AG10803 (cell line): ENCODE measurements at regions not wholly inside any gene's neighbourhood (a gene's known extent, or its start where the extent isn't known, plus 50 kb on each side); places are given as distances from the start of the nearest gene placed in this dataset.
A peak's percentile ranks its signal among the peaks of the same experiment; 100 is the strongest.

ENCODE experiments used
- DNase-seq: peaks from one replicate; pipeline ENCODE4 v3.0.0; 2010; ENCODE audit warnings: low read depth
- H3K4me3 ChIP-seq: 2 replicates; pipeline ENCODE4 v1.5.1; 2011; ENCODE audit warnings: mild to moderate bottlenecking, low read length, control low read depth
- TF ChIP-seq, protein P1 (sequence below): conservative IDR thresholded peaks from 2 replicates; pipeline ENCODE4 v1.5.1; 2011; ENCODE audit warnings: mild to moderate bottlenecking, low read length, control low read depth, inconsistent platforms

- no peak for DNase-seq
- TF ChIP-seq, protein P1, sequence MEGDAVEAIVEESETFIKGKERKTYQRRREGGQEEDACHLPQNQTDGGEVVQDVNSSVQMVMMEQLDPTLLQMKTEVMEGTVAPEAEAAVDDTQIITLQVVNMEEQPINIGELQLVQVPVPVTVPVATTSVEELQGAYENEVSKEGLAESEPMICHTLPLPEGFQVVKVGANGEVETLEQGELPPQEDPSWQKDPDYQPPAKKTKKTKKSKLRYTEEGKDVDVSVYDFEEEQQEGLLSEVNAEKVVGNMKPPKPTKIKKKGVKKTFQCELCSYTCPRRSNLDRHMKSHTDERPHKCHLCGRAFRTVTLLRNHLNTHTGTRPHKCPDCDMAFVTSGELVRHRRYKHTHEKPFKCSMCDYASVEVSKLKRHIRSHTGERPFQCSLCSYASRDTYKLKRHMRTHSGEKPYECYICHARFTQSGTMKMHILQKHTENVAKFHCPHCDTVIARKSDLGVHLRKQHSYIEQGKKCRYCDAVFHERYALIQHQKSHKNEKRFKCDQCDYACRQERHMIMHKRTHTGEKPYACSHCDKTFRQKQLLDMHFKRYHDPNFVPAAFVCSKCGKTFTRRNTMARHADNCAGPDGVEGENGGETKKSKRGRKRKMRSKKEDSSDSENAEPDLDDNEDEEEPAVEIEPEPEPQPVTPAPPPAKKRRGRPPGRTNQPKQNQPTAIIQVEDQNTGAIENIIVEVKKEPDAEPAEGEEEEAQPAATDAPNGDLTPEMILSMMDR = no peak
- no peak overlapping the region for H3K4me3 ChIP-seq
These were observed 555.2 kb upstream of the MIR17HG start for GRCh38 chr13:90792335-90792734.

GRCh38 chr13:90793261-90793820, 554.1 kb upstream of the MIR17HG start:
- TF ChIP-seq, protein P1 = no peak
- peak; percentile 4 for DNase-seq

GRCh38 chr13:90796474-90796873, 551.0 kb upstream of the MIR17HG start:
- no peak overlapping the region for H3K4me3 ChIP-seq
- DNase-seq = no peak
- TF ChIP-seq, protein P1 = no peak

More at GRCh38 chr13:90793261-90793820, 554.1 kb upstream of the MIR17HG start:
- no peak overlapping the region for H3K4me3 ChIP-seq

- H3K4me3 ChIP-seq = no peak overlapping the region
- TF ChIP-seq, protein P1 = no peak
- DNase-seq = no peak
These were observed 550.2 kb upstream of the MIR17HG start for GRCh38 chr13:90797335-90797734.

GRCh38 chr13:90798381-90798780, 549.1 kb upstream of the MIR17HG start:
- TF ChIP-seq, protein P1 = no peak
- no peak overlapping the region for H3K4me3 ChIP-seq
- DNase-seq = no peak

DNA sequence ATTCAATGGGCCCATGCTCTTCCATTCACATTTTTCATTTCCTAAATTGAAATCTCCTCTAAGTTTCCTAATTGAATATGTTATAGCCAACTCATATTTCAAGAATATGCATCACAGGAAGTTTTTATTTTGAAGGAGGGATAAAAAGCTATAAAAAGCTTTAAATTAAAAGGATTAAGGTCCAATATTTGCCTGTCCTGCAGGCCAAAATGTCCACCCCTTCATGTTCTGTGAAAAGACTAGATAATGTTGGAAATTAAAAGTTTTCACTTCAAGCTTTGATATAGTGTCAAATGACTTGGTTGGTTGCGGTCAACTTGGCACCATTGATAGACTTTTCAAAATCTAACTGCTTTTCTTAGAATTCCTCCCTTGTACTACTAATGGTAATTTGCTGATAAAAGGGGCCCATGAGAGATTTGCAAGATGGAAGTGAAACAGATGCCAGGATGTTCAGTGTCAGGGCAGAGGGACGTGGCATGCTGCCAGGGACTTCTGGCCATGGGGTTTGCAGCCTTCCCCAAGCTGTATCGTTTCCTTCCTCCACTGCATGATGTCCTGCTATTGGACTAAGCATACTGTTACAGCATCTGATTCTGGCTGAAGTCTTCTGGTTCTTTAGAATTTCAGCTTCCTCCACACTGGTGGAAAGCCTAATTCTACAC, 547.3 kb upstream of the MIR17HG start:
- no peak for DNase-seq
- no peak overlapping the region for H3K4me3 ChIP-seq
- TF ChIP-seq, protein P1 = no peak

GRCh38 chr13:90801621-90802020, 545.9 kb upstream of the MIR17HG start:
- TF ChIP-seq, protein P1 = no peak
- no peak for DNase-seq

More at GRCh38 chr13:90801621-90802020, 545.9 kb upstream of the MIR17HG start:
- H3K4me3 ChIP-seq = no peak overlapping the region
